B cell (primary cell): ENCODE measurements at regions not wholly inside any gene's neighbourhood (a gene's known extent, or its start where the extent isn't known, plus 50 kb on each side); places are given as distances from the start of the nearest gene placed in this dataset.

Experiments
- EZH2 ChIP-seq: IDR thresholded peaks from 2 replicates; pipeline ENCODE4 v1.6.1; 2012; ENCODE audit warnings: borderline replicate concordance, low read depth, mild to moderate bottlenecking, moderate library complexity, low read length; ENCODE audit not compliant: insufficient read depth, poor library complexity, severe bottlenecking
- TF ChIP-seq, protein P1 (sequence below): fragments of 200-600 bp; IDR thresholded peaks from one replicate; pipeline ENCODE4 v1.8.0; 2022; ENCODE audit warnings: antibody characterized with exemption, mild to moderate bottlenecking

DNA sequence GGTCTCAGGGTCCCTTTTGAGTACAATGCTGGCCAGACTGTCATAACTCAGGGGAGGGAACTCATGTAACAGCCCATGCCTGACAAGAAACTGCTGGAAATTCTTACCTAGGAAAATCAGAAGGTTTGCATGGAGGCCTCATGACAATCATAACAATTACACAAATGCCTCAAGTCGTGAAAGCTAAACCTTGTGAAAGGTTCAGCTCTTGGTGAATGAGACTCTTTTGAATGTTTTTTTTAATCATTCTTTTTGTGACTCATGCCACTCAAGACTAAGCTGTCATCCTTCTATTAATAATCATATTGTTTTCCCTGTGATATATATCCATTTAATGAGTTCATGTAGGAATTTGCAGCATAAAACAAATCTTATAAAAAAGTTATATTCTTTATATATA is 61.4 kb upstream of the LEKR1 start:
- TF ChIP-seq, protein P1, sequence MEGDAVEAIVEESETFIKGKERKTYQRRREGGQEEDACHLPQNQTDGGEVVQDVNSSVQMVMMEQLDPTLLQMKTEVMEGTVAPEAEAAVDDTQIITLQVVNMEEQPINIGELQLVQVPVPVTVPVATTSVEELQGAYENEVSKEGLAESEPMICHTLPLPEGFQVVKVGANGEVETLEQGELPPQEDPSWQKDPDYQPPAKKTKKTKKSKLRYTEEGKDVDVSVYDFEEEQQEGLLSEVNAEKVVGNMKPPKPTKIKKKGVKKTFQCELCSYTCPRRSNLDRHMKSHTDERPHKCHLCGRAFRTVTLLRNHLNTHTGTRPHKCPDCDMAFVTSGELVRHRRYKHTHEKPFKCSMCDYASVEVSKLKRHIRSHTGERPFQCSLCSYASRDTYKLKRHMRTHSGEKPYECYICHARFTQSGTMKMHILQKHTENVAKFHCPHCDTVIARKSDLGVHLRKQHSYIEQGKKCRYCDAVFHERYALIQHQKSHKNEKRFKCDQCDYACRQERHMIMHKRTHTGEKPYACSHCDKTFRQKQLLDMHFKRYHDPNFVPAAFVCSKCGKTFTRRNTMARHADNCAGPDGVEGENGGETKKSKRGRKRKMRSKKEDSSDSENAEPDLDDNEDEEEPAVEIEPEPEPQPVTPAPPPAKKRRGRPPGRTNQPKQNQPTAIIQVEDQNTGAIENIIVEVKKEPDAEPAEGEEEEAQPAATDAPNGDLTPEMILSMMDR, result no peak
- no peak for TF ChIP-seq EZH2
